ENCODE measurements at regions not wholly inside any gene's neighbourhood (a gene's known extent, or its start where the extent isn't known, plus 50 kb on each side); places are given as distances from the start of the nearest gene placed in this dataset.

- BruUV-seq (replicated peaks) = no TSS peak
Measured at GRCh38 chr2:128577141-128577930, 258.7 kb upstream of the HS6ST1 start.

GRCh38 chr2:128578406-128579390 lies 260.0 kb upstream of the HS6ST1 start:
- Histone ChIP-seq H3K27ac (ENCODE audit: low read length) (no peak overlapping the region), H3K4me3 (ENCODE audit: low read length) (no peak overlapping the region), H4K20me1 (ENCODE audit: low read length) (no peaks in the 10 kb centered on the region), H3F3A (ENCODE audit: low read length, unreplicated experiment) (no peaks in the 10 kb centered on the region), H3K36me3 (ENCODE audit: low read depth, low read length) (no peaks in the 10 kb centered on the region), H3K4me2 (ENCODE audit: low read length) (no peak overlapping the region), H3K9ac (ENCODE audit: low read length) (no peak overlapping the region), H3K4me1 (ENCODE audit: insufficient read depth, low read length) (no peaks in the 10 kb centered on the region), H2AFZ (ENCODE audit: low read length) (no peak overlapping the region), H3K9me3 (ENCODE audit: low read length) (no peaks in the 10 kb centered on the region), H3K79me2 (ENCODE audit: low read length) (no peaks in the 10 kb centered on the region), H3K9me2 (replicated peaks; ENCODE audit: low read length) (no peaks in the 10 kb centered on the region), H3K27me3 (ENCODE audit: low read length) (peaks cover 12% of the 10 kb centered on the region)
- no peak for TF ChIP-seq EZH2phosphoT487 (IDR thresholded peaks at IDR 0.05; ENCODE audit: borderline replicate concordance, low read length)
- TF ChIP-seq CTCF (conservative IDR thresholded peaks at IDR 0.05; ENCODE audit: low read depth, low read length) = no peak
- intact Hi-C loops (cut with micrococcal nuclease) = no loop called here
- ChIA-PET POLR2A (ENCODE audit: unreplicated experiment) (no interaction called here), CTCF (no interaction called here)
- BruUV-seq (replicated peaks) = no TSS peak
- ATAC-seq (no peak), DNase-seq (no peak)

More at GRCh38 chr2:128577141-128577930, 258.7 kb upstream of the HS6ST1 start:
- CTCF ChIA-PET = no interaction called here
- H3K79me2 ChIP-seq (ENCODE audit: low read length) = no peaks in the 10 kb centered on the region
- H3F3A ChIP-seq (ENCODE audit: low read length, unreplicated experiment) = no peaks in the 10 kb centered on the region
- peaks cover 25% of the 10 kb centered on the region for H3K27me3 ChIP-seq (ENCODE audit: low read length)
- H3K4me2 ChIP-seq (ENCODE audit: low read length) = no peak overlapping the region
- POLR2A ChIA-PET (ENCODE audit: unreplicated experiment) = no interaction called here
- H2AFZ ChIP-seq (ENCODE audit: low read length) = no peak overlapping the region
- no peak overlapping the region for H3K27ac ChIP-seq (ENCODE audit: low read length)
- no peaks in the 10 kb centered on the region for H3K9me2 ChIP-seq (replicated peaks; ENCODE audit: low read length)
- H3K4me3 ChIP-seq (ENCODE audit: low read length) = no peak overlapping the region
- H3K9me3 ChIP-seq (ENCODE audit: low read length) = no peaks in the 10 kb centered on the region
- no peaks in the 10 kb centered on the region for H3K36me3 ChIP-seq (ENCODE audit: low read depth, low read length)
- no peaks in the 10 kb centered on the region for H4K20me1 ChIP-seq (ENCODE audit: low read length)
- DNase-seq (no peak), ATAC-seq (no peak)
- no peaks in the 10 kb centered on the region for H3K4me1 ChIP-seq (ENCODE audit: insufficient read depth, low read length)
- TF ChIP-seq EZH2phosphoT487 (IDR thresholded peaks at IDR 0.05; ENCODE audit: borderline replicate concordance, low read length) (no peak), EZH2 (IDR thresholded peaks at IDR 0.05; ENCODE audit: low read length, unreplicated experiment) (no peak), CTCF (conservative IDR thresholded peaks at IDR 0.05; ENCODE audit: low read depth, low read length) (no peak)
- H3K9ac ChIP-seq (ENCODE audit: low read length) = no peak overlapping the region
- intact Hi-C loops (cut with micrococcal nuclease) = no loop called here
